GM23248 (cell line): ENCODE measurements at regions not wholly inside any gene's neighbourhood (a gene's known extent, or its start where the extent isn't known, plus 50 kb on each side); places are given as distances from the start of the nearest gene placed in this dataset.

Source experiments
- DNase-seq: peaks from one replicate; pipeline ENCODE4 v3.0.0-alpha.2; 2015
- H2AFZ ChIP-seq: fragments of 200-600 bp; sonication (generic); 2 replicates; pipeline ENCODE4 v1.6.1; 2016; ENCODE audit warnings: antibody characterized with exemption
- H3F3A ChIP-seq: fragments of 200-600 bp; sonication (generic); 2 replicates; pipeline ENCODE4 v1.6.1; 2016; ENCODE audit warnings: mild to moderate bottlenecking, antibody characterized with exemption, mixed run types; ENCODE audit not compliant: insufficient read depth
- H3K27ac ChIP-seq: fragments of 200-600 bp; sonication (generic); 2 replicates; pipeline ENCODE4 v1.5.1; 2016; ENCODE audit warnings: mild to moderate bottlenecking
- H3K27me3 ChIP-seq: fragments of 200-600 bp; sonication (generic); replicated peaks from 2 replicates; pipeline ENCODE4 v1.6.1; 2016; ENCODE audit warnings: mild to moderate bottlenecking; ENCODE audit not compliant: insufficient read depth
- H3K36me3 ChIP-seq: fragments of 200-600 bp; sonication (generic); 2 replicates; pipeline ENCODE4 v1.6.1; 2016; ENCODE audit warnings: low read depth, mild to moderate bottlenecking
- H3K4me1 ChIP-seq: fragments of 200-600 bp; sonication (generic); 2 replicates; pipeline ENCODE4 v1.6.1; 2016; ENCODE audit warnings: mild to moderate bottlenecking; ENCODE audit not compliant: insufficient read depth
- H3K4me2 ChIP-seq: fragments of 200-600 bp; sonication (generic); one replicate; pipeline ENCODE4 v1.6.1; 2016; ENCODE audit warnings: mild to moderate bottlenecking; ENCODE audit not compliant: unreplicated experiment
- H3K4me3 ChIP-seq: fragments of 200-600 bp; sonication (generic); 2 replicates; pipeline ENCODE4 v1.5.1; 2016; ENCODE audit warnings: mild to moderate bottlenecking
- H3K79me2 ChIP-seq: fragments of 200-600 bp; sonication (generic); 2 replicates; pipeline ENCODE4 v1.6.1; 2016; ENCODE audit warnings: mild to moderate bottlenecking; ENCODE audit not compliant: insufficient read depth
- H3K9ac ChIP-seq: fragments of 200-600 bp; sonication (generic); 2 replicates; pipeline ENCODE4 v1.6.1; 2016; ENCODE audit warnings: mild to moderate bottlenecking
- H3K9me2 ChIP-seq: fragments of 200-600 bp; sonication (generic); 2 replicates; pipeline ENCODE4 v1.6.1; 2016; ENCODE audit warnings: mixed run types, mild to moderate bottlenecking, moderate library complexity; ENCODE audit not compliant: insufficient read depth
- H3K9me3 ChIP-seq: fragments of 200-600 bp; sonication (generic); one replicate; pipeline ENCODE4 v1.6.1; 2017; ENCODE audit warnings: low read depth
- H4K20me1 ChIP-seq: fragments of 200-600 bp; sonication (generic); 2 replicates; pipeline ENCODE4 v1.6.0; 2016; ENCODE audit not compliant: insufficient read depth
- EZH2 ChIP-seq: fragments of 200-600 bp; sonication (generic); IDR thresholded peaks from 2 replicates; pipeline ENCODE4 v1.6.1; 2018; ENCODE audit warnings: antibody characterized with exemption, mild to moderate bottlenecking; ENCODE audit not compliant: insufficient read depth, poor library complexity, severe bottlenecking
- EZH2phosphoT487 ChIP-seq: fragments of 200-600 bp; sonication (generic); IDR thresholded peaks from 2 replicates; pipeline ENCODE4 v1.6.1; 2018; ENCODE audit warnings: antibody characterized with exemption, moderate library complexity, mild to moderate bottlenecking, low read depth; ENCODE audit not compliant: insufficient read depth
- WGBS, 2 experiments: methylation state at CpG; one replicate each; pipeline ENCODE4 v1.1.6; 2015 to 2017; ENCODE audit warnings: low lambda C conversion rate in 2 of 2, low coverage in 1 of 2; ENCODE audit errors: missing lambda C conversion rate in 2 of 2; 5-methylcytosine and 5-hydroxymethylcytosine counted together
- in situ Hi-C: fragments of 300-500 bp; cut with MboI; formaldehyde crosslinking; loops from 2 replicates; pipeline ENCODE4 v1.15.0; 2020

DNA sequence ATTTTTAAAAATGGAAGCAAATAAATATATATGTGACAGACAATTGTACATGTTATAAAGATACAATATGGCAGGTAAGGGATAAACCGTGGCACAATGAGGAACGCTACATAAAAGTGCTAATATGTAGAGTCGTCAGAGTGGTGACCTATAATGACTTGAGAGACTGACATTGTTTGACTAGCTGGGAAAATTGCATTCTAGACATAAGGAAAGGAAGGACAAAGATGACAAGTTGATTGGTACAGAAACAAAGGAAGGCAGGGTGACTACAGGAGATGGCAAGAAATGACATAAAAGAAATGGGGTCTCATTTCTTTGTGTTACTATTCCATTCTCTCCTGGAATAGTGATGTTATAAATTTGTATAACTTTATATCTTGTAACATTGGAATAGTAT, 420.4 kb downstream of the DSC3 start:
- no peaks in the 10 kb centered on the region for H3K79me2 ChIP-seq
- H2AFZ ChIP-seq = no peak overlapping the region
- H3K4me1 ChIP-seq = no peaks in the 10 kb centered on the region
- TF ChIP-seq EZH2 (no peak), EZH2phosphoT487 (no peak)
- WGBS, 2 experiments = 38 to 43% methylated on average over 3 of the region's 3 CpGs
- H3K27me3 ChIP-seq = no peaks in the 10 kb centered on the region
- H3K4me3 ChIP-seq = no peak overlapping the region
- no peaks in the 10 kb centered on the region for H3K36me3 ChIP-seq
- no peaks in the 10 kb centered on the region for H3K9me3 ChIP-seq
- no peaks in the 10 kb centered on the region for H3F3A ChIP-seq
- no peaks in the 10 kb centered on the region for H4K20me1 ChIP-seq
- no peaks in the 10 kb centered on the region for H3K9me2 ChIP-seq
- H3K27ac ChIP-seq = no peak overlapping the region
- no peak for DNase-seq
- no peak overlapping the region for H3K4me2 ChIP-seq
- in situ Hi-C loops = no loop called here
- H3K9ac ChIP-seq = no peak overlapping the region

DNA sequence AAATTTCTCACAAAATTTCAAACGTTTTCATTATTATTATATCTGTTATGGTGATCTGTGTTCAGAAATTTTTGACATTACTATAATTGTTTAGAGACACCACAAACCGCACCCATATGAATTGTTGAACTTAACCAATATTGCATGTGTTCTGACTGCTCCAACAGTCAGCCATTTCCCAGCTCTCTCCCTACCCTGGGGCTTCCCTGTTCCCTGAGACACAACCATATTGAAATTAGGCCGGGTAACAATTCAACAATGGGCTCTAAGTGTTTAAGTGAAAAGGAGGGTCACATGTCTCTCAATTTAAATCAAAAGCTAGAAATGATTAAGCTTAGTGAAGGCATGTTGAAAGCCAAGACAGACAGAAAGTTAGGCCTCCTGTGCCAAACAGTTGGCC, 424.0 kb downstream of the DSC3 start:
- Histone ChIP-seq H3K9me3 (no peaks in the 10 kb centered on the region), H3K79me2 (no peaks in the 10 kb centered on the region), H3K4me1 (no peaks in the 10 kb centered on the region), H3K9me2 (no peaks in the 10 kb centered on the region), H3K9ac (no peak overlapping the region), H3K36me3 (no peaks in the 10 kb centered on the region), H3F3A (no peaks in the 10 kb centered on the region), H3K27ac (no peak overlapping the region), H3K4me2 (no peak overlapping the region), H3K4me3 (no peak overlapping the region), H2AFZ (no peak overlapping the region), H4K20me1 (no peaks in the 10 kb centered on the region), H3K27me3 (no peaks in the 10 kb centered on the region)
- WGBS, 2 experiments = 14 to 22% methylated on average over 3 of the region's 3 CpGs
- DNase-seq = no peak
- in situ Hi-C loops = no loop called here
- TF ChIP-seq EZH2phosphoT487 = no peak
- no peak for TF ChIP-seq EZH2

DNA sequence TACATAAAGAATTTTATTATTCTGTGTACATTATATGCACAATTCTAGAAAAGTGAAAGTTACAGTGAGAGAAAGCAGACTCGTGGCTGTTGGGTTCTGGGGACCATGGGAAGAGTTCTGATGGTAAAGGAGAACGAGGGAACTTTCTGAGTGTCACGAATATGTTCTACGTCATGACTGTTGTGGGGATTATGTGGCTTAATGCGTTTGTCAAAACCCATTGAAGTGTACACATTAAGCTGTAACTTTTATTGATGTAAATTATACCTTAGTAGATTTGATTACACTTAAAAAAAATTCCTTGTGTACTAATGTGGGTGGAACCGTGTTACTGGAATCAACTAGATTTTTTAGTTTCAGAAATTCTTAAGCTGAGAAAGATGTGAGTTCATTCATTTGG, 426.1 kb downstream of the DSC3 start:
- no peaks in the 10 kb centered on the region for H3K79me2 ChIP-seq
- H3K9me2 ChIP-seq = no peaks in the 10 kb centered on the region
- H3K36me3 ChIP-seq = no peaks in the 10 kb centered on the region
- no peak for TF ChIP-seq EZH2phosphoT487
- no peaks in the 10 kb centered on the region for H3K4me1 ChIP-seq
- no peaks in the 10 kb centered on the region for H3K9me3 ChIP-seq
- H3K4me2 ChIP-seq = no peak overlapping the region
- in situ Hi-C loops = no loop called here
- no peaks in the 10 kb centered on the region for H3K27me3 ChIP-seq
- H2AFZ ChIP-seq = no peak overlapping the region
- no peaks in the 10 kb centered on the region for H4K20me1 ChIP-seq
- H3F3A ChIP-seq = no peaks in the 10 kb centered on the region
- no peak for DNase-seq
- H3K4me3 ChIP-seq = no peak overlapping the region
- no peak overlapping the region for H3K27ac ChIP-seq
- no peak overlapping the region for H3K9ac ChIP-seq
- 23 to 27% methylated on average over 6 of the region's 6 CpGs for WGBS, 2 experiments

DNA sequence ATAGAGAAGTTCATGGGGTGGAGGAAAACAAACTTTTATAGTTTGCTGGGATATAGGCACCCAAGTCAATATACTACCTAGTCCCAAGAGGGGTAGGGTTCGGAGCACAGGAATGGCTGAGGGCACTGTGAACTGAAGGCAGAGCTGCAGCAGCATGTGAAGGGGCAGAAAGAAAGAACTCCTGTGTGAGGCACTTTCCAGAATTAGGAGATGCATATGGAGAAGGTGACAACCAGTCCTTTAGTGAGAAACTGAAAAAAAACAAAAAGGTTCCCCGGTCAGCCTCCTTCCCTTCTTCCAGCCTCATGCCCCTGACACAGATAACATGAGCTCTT, 429.1 kb downstream of the DSC3 start:
- in situ Hi-C loops = no loop called here
- Histone ChIP-seq H3K79me2 (no peaks in the 10 kb centered on the region), H4K20me1 (no peaks in the 10 kb centered on the region), H3K9ac (no peak overlapping the region), H3F3A (no peaks in the 10 kb centered on the region), H3K9me2 (no peaks in the 10 kb centered on the region), H3K27ac (no peak overlapping the region), H2AFZ (no peak overlapping the region), H3K27me3 (no peaks in the 10 kb centered on the region), H3K4me1 (no peaks in the 10 kb centered on the region), H3K9me3 (no peaks in the 10 kb centered on the region), H3K36me3 (no peaks in the 10 kb centered on the region), H3K4me3 (no peak overlapping the region), H3K4me2 (no peak overlapping the region)
- 18% methylated on average over 2 of the region's 2 CpGs for WGBS, 2 experiments
- TF ChIP-seq EZH2 = no peak
- no peak for TF ChIP-seq EZH2phosphoT487
- no peak for DNase-seq

DNA sequence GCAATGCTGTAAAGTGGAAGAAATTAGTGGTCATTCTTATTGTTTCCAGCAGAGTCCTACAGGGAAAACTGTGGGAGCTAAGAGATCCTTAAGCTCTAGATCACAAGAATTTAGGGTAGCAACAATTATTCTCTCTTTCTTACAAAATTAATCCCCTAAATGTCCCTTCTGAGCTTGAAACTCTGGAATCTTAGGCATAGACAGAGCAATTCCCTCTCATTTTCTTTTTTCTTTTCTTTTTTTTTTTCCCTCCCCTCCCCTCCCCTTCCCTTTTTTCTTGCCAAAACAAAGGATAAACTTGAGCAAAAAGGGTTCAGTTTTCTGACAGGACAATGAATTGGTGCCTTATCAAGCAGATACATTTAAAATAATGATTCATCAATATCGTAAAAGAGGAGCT, 441.0 kb downstream of the DSC3 start:
- Histone ChIP-seq H3K4me1 (no peaks in the 10 kb centered on the region), H3K27me3 (no peaks in the 10 kb centered on the region), H3K27ac (no peak overlapping the region), H3K36me3 (no peaks in the 10 kb centered on the region), H4K20me1 (no peaks in the 10 kb centered on the region), H2AFZ (no peak overlapping the region), H3F3A (no peaks in the 10 kb centered on the region), H3K79me2 (no peaks in the 10 kb centered on the region), H3K9me2 (no peaks in the 10 kb centered on the region), H3K9ac (no peak overlapping the region), H3K4me2 (no peak overlapping the region), H3K4me3 (no peak overlapping the region), H3K9me3 (no peaks in the 10 kb centered on the region)
- WGBS, 2 experiments = 36 to 40% methylated on average over 1 of the region's 1 CpG
- DNase-seq = no peak
- in situ Hi-C loops = no loop called here
- TF ChIP-seq EZH2 (no peak), EZH2phosphoT487 (no peak)
